GM18498 (cell line): ENCODE measurements at regions not wholly inside any gene's neighbourhood (a gene's known extent, or its start where the extent isn't known, plus 50 kb on each side); places are given as distances from the start of the nearest gene placed in this dataset.

Experiments
- ATAC-seq: cut with Tn5 transposase; IDR thresholded peaks from one replicate; pipeline ENCODE4 v1.9.1; 2021; ENCODE audit warnings: mild to moderate bottlenecking, moderate library complexity; ENCODE audit not compliant: unreplicated experiment

DNA sequence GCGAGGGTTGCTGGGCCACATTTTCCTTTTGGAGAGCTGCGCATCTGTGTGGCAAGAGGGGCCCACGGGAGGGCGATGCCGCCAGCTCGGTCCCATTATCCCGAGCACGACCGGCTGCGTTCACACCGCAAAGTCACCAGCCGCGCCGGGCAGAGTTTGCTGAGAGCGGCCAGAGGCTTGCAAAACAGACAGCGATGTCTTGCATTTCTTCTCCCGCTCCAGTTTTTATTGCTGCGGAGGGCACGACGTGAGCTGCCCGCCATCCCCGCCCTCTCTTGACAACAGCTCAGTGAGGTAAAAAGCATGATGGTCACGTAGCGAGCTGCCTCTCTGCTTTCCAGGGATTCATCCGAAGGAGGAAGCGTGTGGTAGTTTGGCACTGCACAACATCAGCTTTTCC is 102.1 kb upstream of the TENM3 start:
- no peak for ATAC-seq

DNA sequence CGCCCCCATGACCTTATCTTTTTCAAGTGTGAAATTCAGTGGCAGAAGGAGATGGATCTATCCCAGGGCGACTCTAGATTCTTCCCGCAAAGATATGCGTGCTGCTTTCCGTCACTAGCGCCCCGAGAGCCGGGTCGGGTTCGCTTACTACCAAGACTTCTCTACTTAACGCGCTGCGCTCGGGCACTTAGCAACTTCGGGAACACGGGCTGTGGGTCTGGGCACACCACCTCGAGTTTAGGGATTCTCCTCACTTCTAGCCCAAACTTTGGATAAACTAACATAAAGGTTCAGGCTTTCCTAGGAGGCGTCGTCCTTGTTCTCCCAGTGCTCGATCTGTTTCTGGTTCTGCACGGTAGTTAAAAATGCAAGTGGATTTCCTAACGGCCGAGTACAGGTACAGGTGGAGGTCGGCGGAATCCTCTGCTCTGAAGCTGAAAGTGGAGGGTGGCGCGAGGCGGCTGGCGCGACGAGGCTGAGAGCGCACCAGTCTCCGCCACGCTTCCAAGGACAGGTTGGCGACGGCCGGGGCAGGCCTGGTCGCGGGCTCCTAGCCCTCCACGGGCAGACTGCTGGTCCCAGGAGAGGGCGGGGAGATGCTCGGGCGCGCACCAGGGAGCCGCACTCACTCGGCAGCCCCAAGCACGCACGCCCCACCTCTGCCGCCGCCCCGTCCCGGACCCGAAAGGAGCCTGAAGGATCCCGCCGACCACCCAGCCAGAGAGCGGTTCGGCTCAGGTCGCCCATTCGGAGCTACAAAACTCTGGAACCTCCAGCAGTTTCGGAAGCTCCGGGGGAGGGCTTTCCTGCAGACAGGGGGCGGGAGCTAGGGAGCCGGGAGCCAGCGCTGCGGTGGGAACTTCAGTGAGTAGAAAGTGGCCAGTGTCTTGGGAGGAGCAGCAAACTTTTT is 100.8 kb upstream of the TENM3 start:
- ATAC-seq: no peak

DNA sequence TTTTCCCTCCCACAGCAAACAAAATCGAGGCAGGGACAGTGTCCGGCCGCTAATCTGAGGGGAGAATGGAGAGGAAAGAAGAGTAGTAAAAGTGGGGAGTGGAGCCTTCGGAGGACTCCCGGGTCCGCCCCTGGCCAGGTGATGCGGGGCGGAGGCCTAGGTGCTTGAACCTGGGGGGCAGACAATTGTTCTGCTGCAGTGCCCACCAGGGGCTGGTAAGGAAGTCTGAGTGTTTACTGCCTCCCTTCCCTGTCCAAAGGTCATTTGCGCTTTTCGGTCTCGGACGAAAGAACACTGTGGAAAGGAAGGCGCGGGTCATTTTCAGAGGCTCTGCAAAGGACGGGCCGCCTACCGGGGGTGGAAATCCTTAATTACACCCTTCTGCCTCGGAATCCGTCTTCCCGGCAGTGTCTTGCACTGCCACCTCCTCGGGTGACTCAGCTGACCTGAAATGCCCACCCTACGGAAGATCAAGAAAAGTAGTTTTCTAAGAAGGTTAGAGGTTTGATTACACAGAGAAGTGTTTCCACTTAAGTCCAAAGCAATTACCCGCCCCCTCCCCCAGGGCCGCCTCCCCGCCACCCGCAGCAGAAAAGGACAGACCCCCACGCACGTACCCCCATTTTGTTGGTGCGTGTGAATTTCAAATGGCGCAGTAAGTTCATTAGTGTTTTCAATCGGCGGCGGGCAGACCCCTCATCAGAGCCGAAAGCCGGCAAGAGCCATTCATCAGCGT is 99.9 kb upstream of the TENM3 start:
- ATAC-seq: no peak

DNA sequence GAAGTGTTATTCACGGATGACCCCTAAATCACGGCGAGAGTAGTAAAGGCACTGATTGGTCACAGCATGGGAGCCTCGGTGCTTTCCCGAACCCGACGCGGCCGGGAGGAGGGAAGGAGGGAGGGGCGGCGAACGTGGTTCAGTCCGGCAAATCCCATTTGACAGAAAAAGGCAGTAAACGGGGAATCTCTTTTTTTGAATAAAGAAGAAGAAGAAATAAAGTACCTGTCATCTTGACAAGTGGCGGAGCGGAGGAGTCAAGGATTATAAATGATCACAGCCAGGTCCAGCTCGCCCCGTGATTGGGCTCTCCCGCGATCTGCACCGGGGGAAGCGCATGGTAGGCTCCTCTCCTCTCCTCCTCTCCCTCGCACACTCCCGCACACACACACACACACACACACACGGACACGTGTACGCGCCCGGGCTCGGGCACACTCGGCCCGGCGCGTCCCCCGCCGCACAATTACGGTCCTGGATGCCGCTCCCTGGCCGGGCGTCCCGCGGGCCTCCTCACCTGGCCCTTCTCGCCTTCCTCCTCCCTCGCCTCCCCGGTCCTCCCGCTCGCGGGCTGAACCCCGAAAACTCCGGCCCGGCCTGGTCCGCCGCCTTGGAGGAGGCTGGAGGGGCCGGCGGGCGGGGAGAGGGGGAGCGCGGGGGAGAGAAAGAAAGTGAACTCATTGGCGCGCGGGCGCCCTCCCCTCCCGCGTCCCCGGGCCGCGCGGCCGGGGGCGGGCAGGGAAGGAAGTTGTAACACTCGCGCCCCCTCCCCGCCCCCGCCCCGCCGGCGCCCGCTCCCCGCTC is 99.2 kb upstream of the TENM3 start:
- ATAC-seq: peak; percentile 30

DNA sequence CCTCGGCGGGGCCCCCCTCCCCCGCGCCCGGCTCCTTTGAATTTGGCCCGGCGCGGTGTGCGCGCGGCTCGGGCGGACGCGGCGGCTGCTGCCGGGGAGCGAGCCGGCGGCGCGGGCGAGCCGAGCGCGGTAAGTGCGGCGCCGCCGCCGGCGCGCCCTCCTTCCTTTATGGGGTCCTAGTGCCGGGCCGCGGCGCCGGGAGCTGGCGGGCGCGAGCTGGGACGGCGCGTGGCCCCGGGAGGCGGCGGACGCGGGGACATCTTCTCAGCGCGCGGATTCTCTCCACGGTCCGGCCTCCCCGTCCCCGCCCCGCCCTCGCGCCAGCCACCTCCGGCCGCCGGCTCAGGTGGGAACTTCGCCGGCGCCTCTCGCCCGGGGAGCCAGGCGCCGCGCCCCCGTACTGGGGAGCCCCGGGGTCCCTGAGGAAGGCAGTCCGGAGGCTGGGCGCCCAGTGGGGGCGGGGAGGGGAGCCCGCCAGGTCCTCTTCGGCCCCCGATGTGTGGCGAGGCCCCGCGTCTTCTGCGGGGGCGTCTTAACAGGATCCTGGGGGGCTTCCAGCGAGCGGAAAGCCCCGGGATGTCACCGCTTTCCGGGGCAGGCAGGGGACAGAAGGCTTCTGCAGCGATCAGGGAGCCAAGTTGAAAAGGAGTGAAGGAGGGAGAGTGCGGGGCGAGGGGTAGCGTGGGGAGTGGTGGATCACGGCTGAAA is 98.4 kb upstream of the TENM3 start:
- ATAC-seq: peak; percentile 43

GRCh38 chr4:182145334-182145905 is 97.8 kb upstream of the TENM3 start:
- no peak for ATAC-seq

GRCh38 chr4:182147391-182147790 is 95.8 kb upstream of the TENM3 start:
- ATAC-seq: no peak

GRCh38 chr4:182150645-182151044 is 92.6 kb upstream of the TENM3 start:
- no peak for ATAC-seq

DNA sequence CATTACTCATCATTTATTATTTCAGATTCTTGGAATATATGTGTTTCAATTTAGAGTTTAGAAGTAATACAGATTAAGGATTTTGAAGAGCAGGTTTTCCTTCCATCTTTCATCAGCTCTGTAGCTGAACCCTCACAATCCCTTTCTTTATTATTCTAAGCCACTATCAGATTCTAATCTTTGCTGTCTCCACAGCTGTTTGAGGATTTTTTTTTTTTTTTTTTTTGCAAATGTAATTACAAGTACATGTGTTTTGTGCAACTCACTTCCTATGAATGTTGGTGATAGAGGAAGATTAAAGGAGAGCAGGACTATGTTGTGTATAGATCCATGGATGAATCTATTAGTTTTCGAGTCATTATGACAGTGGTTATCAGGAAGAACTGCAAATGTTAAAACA is 87.4 kb upstream of the TENM3 start:
- ATAC-seq: no peak

DNA sequence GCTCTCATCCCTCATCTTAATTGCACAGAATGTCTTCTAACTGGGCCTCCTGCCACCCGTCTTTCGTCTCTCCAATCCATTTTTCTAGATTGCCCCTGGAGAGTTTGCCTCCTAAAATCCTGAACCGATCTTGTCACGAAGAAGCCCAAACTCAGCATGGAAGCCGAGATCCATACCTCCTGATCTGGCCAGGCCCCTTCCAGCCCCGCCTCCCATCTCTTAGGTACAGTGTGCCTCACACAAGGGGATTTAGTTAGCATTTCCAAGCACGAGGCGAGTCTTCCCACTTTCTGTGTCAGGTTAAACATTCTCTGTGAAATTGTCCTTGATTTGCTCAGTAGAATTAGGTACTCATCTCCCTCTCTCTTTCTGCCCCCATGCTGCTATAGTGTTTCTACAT is 80.0 kb upstream of the TENM3 start:
- ATAC-seq: no peak

DNA sequence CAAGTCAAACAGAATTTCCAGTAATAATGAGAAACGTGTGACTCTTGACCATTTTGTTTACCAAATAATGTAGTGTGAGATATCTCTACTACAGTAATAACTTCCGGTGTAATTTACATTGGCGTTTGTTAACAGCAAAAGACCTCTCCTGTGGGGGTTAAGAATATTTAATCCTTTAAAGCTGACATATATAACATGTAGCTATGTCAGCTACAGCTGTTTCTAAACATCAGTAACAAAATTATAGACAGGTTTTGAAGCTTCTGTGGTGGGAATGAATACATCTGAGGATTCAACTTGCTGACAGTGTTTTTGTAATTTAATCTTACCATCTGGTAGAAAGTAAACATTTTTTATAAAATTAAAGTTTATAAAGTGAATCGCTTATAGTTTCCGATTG is 73.6 kb upstream of the TENM3 start:
- no peak for ATAC-seq

DNA sequence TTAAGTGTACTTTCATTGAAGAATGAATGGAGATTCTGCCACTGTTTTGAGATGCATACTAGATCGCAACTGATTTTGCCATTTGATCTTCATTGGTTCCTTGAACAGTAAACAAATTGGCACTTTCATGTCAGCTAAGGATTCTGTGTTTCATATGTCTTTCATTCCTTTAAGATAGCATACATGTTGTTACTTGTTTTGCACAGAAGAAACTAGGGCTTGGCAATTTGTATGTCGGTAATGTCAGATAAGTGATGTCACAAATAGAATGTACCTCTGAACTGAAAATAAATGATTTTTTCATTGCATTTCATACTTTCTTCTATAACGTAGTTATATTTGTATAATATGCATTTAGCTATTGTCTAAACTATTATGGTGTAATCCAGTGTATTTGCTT is 73.2 kb upstream of the TENM3 start:
- no peak for ATAC-seq

- ATAC-seq: no peak
Observed at GRCh38 chr4:182170417-182170935, 72.7 kb upstream of the TENM3 start.

GRCh38 chr4:182174979-182175378 is 68.2 kb upstream of the TENM3 start:
- no peak for ATAC-seq

GRCh38 chr4:182175788-182176519 is 67.2 kb upstream of the TENM3 start:
- ATAC-seq: no peak

DNA sequence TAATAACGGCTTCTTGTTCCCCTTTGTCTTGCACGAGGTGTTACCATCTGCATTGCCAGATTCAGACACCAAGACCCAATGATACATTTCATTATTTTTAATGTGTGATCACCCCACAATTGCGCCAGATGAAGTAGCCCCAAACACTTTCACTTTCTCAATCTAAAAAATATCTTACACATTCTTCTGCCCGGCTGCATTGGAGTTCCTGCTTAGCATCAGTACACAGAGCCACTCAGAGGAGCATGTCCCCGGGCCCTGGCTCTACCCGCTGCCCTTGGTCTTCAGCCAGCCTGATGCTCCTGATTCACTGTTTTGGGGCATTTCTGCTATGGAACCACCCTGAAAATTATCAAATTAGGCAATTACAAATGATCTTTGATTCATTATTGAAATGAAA is 66.0 kb upstream of the TENM3 start:
- no peak for ATAC-seq

GRCh38 chr4:182179105-182179504 is 64.1 kb upstream of the TENM3 start:
- no peak for ATAC-seq

DNA sequence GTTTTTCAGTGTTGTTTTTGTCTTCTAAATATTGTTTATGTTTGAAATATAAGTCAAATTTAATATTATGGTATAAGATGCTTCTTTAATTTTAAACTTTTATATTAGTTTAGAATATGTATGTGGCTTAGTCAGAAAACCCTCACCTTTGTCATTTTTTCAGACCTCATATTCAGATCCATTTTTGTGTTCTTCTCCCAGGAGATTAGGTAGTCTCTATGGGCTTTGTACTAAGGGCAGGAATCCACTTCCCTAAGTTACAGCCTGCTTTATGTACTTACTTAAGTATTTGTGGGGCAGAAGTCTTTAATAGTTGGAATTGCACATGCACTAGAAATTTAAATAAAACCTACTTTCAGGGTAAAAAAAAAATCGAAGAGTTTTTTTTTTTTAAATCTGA is 63.5 kb upstream of the TENM3 start:
- ATAC-seq: no peak

GRCh38 chr4:182185491-182185890 is 57.7 kb upstream of the TENM3 start:
- ATAC-seq: no peak

DNA sequence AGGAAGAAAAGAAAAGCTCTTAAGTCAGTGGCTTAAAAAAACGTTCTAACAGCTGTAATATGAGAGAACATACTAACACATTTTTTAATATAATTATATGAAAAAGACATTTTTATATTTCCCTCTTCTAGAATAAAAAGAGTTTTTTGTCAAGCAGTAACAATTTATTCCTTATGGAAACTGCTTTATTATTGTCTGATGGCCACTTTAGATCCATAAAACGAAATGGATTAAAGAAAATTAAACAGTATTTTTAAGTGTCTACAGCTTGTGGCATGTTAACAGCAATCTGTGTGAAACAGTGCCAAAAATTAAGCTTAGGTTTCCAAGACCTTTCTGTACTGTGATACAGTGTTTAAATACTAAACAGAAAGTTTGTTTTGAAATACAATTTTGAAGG is 55.5 kb upstream of the TENM3 start:
- ATAC-seq: no peak
